GM13977 (cell line): ENCODE measurements at regions not wholly inside any gene's neighbourhood (a gene's known extent, or its start where the extent isn't known, plus 50 kb on each side); places are given as distances from the start of the nearest gene placed in this dataset.

ENCODE experiments used
- DNase-seq: peaks from one replicate; pipeline ENCODE4 v3.0.0; 2012; ENCODE audit warnings: low spot score
- CTCF ChIP-seq: IDR thresholded peaks from 2 replicates; pipeline ENCODE4 v1.5.1; 2012; ENCODE audit warnings: mild to moderate bottlenecking, control low read depth; ENCODE audit not compliant: insufficient read depth; ENCODE audit errors: extremely low read depth, missing control alignments
- in situ Hi-C: fragments of 300-500 bp; cut with MboI; formaldehyde crosslinking; loops from one replicate; pipeline ENCODE4 v1.12.0; 2022; ENCODE audit warnings: low sequenced_read_pairs, low pct_unique_long_range_greater_than_20kb, mixed read lengths, inconsistent platforms; ENCODE audit not compliant: unreplicated experiment

GRCh38 chr7:16210171-16210570 is 211.2 kb downstream of the CRPPA start:
- no peak for DNase-seq
- in situ Hi-C loops = no loop called here
- no peak for TF ChIP-seq CTCF

GRCh38 chr7:16207321-16207720 is 214.0 kb downstream of the CRPPA start:
- in situ Hi-C loops = no loop called here
- no peak for DNase-seq
- TF ChIP-seq CTCF = no peak

- in situ Hi-C loops = no loop called here
- DNase-seq = no peak
- TF ChIP-seq CTCF = no peak
These were observed 215.9 kb downstream of the CRPPA start for GRCh38 chr7:16205466-16205865.

GRCh38 chr7:16204953-16205352 is 216.4 kb downstream of the CRPPA start:
- DNase-seq = no peak
- in situ Hi-C loops = no loop called here
- no peak for TF ChIP-seq CTCF

GRCh38 chr7:16203065-16203464 is 218.3 kb downstream of the CRPPA start:
- no peak for DNase-seq
- no peak for TF ChIP-seq CTCF
- in situ Hi-C loops = no loop called here

GRCh38 chr7:16202303-16202702 is 219.0 kb downstream of the CRPPA start:
- no peak for DNase-seq
- in situ Hi-C loops = no loop called here
- no peak for TF ChIP-seq CTCF

GRCh38 chr7:16200591-16200990 is 220.7 kb downstream of the CRPPA start:
- no peak for DNase-seq
- in situ Hi-C loops = no loop called here
- TF ChIP-seq CTCF = no peak
